Parathyroid adenoma (tissue), 2 donors: ENCODE measurements at regions not wholly inside any gene's neighbourhood (a gene's known extent, or its start where the extent isn't known, plus 50 kb on each side); places are given as distances from the start of the nearest gene placed in this dataset.

Experiments used
- H2AFZ ChIP-seq: fragments of 300-600 bp; sonication (generic); one replicate; pipeline ENCODE4 v1.7.0; 2017; ENCODE audit warnings: antibody characterized with exemption, mild to moderate bottlenecking
- H3K27ac ChIP-seq: fragments of 300-600 bp; sonication (generic); one replicate; pipeline ENCODE4 v1.7.0; 2017
- H3K27me3 ChIP-seq: fragments of 300-600 bp; sonication (generic); one replicate; pipeline ENCODE4 v1.7.0; 2017; ENCODE audit warnings: low read length; ENCODE audit not compliant: control insufficient read depth, insufficient read depth
- H3K36me3 ChIP-seq: fragments of 300-600 bp; sonication (generic); one replicate; pipeline ENCODE4 v1.7.0; 2017; ENCODE audit warnings: low read length; ENCODE audit not compliant: control insufficient read depth, insufficient read depth
- H3K4me1 ChIP-seq: fragments of 300-600 bp; sonication (generic); one replicate; pipeline ENCODE4 v1.7.0; 2017; ENCODE audit warnings: control low read depth
- H3K4me2 ChIP-seq: fragments of 300-600 bp; sonication (generic); one replicate; pipeline ENCODE4 v1.7.0; 2017; ENCODE audit warnings: low read length
- H3K4me3 ChIP-seq: fragments of 300-600 bp; sonication (generic); one replicate; pipeline ENCODE4 v1.7.0; 2017; ENCODE audit warnings: low read depth, low read length
- H3K79me2 ChIP-seq: fragments of 300-600 bp; sonication (generic); one replicate; pipeline ENCODE4 v1.7.0; 2017; ENCODE audit warnings: control low read depth
- H3K9ac ChIP-seq: fragments of 300-600 bp; sonication (generic); one replicate; pipeline ENCODE4 v1.7.0; 2017; ENCODE audit warnings: mild to moderate bottlenecking
- H3K9me3 ChIP-seq: fragments of 300-600 bp; sonication (generic); one replicate; pipeline ENCODE4 v1.7.0; 2017; ENCODE audit warnings: low read length; ENCODE audit not compliant: control insufficient read depth
- TF ChIP-seq, protein P1 (sequence below): fragments of 300-600 bp; sonication (generic); IDR thresholded peaks from one replicate; pipeline ENCODE4 v1.7.0; 2017; ENCODE audit warnings: antibody characterized with exemption, mild to moderate bottlenecking
- donor health status: primary hyperparathyroidism.

DNA sequence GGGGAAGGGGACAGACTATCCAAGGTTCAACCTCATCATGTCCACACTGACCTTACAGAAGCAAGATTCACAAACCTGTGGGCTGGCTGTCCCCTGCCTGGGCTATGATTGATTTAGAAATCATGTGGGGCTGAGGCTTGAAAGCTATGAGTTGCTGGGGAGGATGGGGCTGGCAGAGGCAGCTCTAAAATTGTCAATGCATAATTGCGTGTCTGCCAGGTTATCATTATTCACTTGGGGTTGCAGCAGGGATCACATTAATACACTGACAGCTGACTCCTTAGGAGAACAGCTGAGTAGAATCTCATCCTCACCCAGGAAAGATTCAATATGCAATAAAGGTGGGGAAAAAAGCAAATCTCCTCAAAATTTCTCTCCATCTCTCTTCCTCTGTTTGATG, 866.3 kb downstream of the CCSER2 start:
- no peaks in the 10 kb centered on the region for H3K27me3 ChIP-seq
- H3K4me1 ChIP-seq, result no peaks in the 10 kb centered on the region
- H3K9me3 ChIP-seq, result no peaks in the 10 kb centered on the region
- H3K4me2 ChIP-seq, result no peak overlapping the region
- H3K27ac ChIP-seq, result no peak overlapping the region
- no peak overlapping the region for H3K9ac ChIP-seq
- no peaks in the 10 kb centered on the region for H3K36me3 ChIP-seq
- H3K4me3 ChIP-seq, result no peak overlapping the region
- H2AFZ ChIP-seq, result no peak overlapping the region
- H3K79me2 ChIP-seq, result no peaks in the 10 kb centered on the region
- TF ChIP-seq, protein P1, sequence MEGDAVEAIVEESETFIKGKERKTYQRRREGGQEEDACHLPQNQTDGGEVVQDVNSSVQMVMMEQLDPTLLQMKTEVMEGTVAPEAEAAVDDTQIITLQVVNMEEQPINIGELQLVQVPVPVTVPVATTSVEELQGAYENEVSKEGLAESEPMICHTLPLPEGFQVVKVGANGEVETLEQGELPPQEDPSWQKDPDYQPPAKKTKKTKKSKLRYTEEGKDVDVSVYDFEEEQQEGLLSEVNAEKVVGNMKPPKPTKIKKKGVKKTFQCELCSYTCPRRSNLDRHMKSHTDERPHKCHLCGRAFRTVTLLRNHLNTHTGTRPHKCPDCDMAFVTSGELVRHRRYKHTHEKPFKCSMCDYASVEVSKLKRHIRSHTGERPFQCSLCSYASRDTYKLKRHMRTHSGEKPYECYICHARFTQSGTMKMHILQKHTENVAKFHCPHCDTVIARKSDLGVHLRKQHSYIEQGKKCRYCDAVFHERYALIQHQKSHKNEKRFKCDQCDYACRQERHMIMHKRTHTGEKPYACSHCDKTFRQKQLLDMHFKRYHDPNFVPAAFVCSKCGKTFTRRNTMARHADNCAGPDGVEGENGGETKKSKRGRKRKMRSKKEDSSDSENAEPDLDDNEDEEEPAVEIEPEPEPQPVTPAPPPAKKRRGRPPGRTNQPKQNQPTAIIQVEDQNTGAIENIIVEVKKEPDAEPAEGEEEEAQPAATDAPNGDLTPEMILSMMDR, result no peak

DNA sequence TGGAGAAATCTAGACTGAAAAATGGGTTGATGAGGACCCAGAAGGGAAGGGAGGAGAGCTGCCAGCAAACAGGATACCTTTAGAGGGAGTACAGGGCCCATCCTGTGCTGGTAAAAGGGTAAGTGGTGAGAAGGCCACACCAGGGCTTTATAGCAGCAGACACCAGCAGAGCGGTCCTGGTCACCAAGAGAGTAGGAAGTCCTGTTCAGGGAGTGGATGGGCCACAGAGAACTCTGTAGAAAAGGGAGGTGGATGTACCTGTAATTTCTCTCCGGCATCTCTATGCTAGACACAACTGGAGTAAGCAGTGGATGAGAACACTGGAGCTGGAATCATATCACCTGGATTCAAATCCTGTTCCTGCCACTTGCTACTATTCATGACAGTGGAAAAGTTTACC, 867.2 kb downstream of the CCSER2 start:
- Histone ChIP-seq H3K27me3 (no peaks in the 10 kb centered on the region), H3K4me2 (no peak overlapping the region), H3K36me3 (no peaks in the 10 kb centered on the region), H2AFZ (no peak overlapping the region), H3K4me3 (no peak overlapping the region), H3K4me1 (no peaks in the 10 kb centered on the region), H3K9me3 (no peaks in the 10 kb centered on the region), H3K27ac (no peak overlapping the region), H3K79me2 (no peaks in the 10 kb centered on the region), H3K9ac (no peak overlapping the region)
- TF ChIP-seq, protein P1, result no peak

DNA sequence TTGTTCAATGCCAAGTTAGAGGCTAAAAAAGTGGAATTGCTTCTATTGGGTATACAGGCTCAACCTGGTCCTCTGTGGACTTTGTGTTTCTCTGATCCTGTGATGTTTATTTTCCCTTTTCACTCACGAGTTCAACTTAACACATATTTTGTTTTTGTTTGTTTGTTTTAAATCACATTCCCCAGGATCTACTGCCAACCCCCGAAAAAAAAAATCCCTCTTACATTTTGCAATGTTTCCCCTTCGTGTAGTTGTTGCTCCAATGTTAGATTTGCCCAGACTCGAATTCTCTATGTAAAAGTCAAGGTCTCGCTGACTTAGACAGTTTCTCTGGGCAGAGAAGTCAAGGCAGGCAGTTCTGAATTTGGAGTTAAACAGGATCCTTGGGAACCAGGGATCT, 876.4 kb downstream of the CCSER2 start:
- Histone ChIP-seq H3K9me3 (no peaks in the 10 kb centered on the region), H3K9ac (no peak overlapping the region), H3K27ac (no peak overlapping the region), H3K4me2 (no peak overlapping the region), H2AFZ (no peak overlapping the region), H3K27me3 (no peaks in the 10 kb centered on the region), H3K4me1 (no peaks in the 10 kb centered on the region), H3K79me2 (no peaks in the 10 kb centered on the region), H3K36me3 (no peaks in the 10 kb centered on the region), H3K4me3 (no peak overlapping the region)
- TF ChIP-seq, protein P1, result no peak

DNA sequence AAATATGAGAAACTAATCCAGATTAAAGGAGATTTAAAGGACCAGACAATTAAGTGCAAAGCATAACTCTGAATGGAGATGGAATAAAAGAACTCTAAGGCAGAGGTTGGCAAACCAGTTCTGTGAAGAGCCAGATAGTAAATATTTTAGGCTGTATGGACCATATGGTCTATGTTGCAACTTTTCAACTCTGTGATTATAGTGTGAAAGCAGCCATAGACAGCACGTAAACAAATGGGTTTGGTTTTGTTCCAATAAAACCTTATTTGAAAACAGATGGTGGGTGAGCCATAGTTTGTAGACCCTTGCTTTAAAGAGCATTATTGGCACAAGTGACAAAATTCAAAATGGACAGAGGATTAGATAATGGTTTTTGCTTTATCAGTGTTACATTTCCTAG, 884.1 kb downstream of the CCSER2 start:
- Histone ChIP-seq H3K9ac (no peak overlapping the region), H3K27ac (no peak overlapping the region), H3K27me3 (no peaks in the 10 kb centered on the region), H2AFZ (no peak overlapping the region), H3K4me2 (no peak overlapping the region), H3K4me3 (no peak overlapping the region), H3K36me3 (no peaks in the 10 kb centered on the region), H3K9me3 (no peaks in the 10 kb centered on the region), H3K79me2 (no peaks in the 10 kb centered on the region), H3K4me1 (no peaks in the 10 kb centered on the region)
- TF ChIP-seq, protein P1, result no peak

DNA sequence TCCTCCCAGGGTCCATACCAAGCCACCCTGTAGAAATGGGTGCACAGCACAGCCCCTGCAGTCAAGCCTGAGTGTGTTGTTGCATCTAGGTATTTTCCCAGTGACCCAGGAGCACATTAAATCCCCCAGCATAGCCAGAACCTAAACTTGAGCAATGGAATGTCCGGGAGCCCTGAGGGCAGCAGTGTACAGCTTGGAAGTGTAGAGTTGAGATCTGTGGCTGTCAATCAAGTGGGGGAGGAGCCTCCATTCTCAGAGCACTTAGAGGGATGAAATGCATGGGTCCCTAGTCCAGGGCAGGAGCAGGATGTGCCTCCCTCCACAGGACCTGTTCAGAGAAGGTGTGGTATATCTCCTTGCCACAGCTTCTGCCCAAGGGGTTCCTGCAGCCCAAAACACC, 885.1 kb downstream of the CCSER2 start:
- no peaks in the 10 kb centered on the region for H3K36me3 ChIP-seq
- no peaks in the 10 kb centered on the region for H3K27me3 ChIP-seq
- no peak overlapping the region for H2AFZ ChIP-seq
- TF ChIP-seq, protein P1, result no peak
- H3K4me1 ChIP-seq, result no peaks in the 10 kb centered on the region
- no peak overlapping the region for H3K27ac ChIP-seq
- no peak overlapping the region for H3K4me3 ChIP-seq
- H3K9ac ChIP-seq, result no peak overlapping the region
- H3K79me2 ChIP-seq, result no peaks in the 10 kb centered on the region
- no peak overlapping the region for H3K4me2 ChIP-seq
- H3K9me3 ChIP-seq, result no peaks in the 10 kb centered on the region
